Breast epithelium (tissue), 3 donors: ENCODE measurements at regions not wholly inside any gene's neighbourhood (a gene's known extent, or its start where the extent isn't known, plus 50 kb on each side); places are given as distances from the start of the nearest gene placed in this dataset.

Experiments
- CTCF ChIP-seq, 3 donors: fragments of 450-650 bp; IDR thresholded peaks; one replicate each; pipeline ENCODE4 v1.5.1; 2016 to 2017; ENCODE audit warnings: antibody characterized with exemption in 3 of 3, mild to moderate bottlenecking in 3 of 3, moderate library complexity in 3 of 3
- POLR2A ChIP-seq: fragments of 450-650 bp; IDR thresholded peaks from one replicate; pipeline ENCODE4 v1.6.1; 2016; ENCODE audit warnings: antibody characterized with exemption, mild to moderate bottlenecking, moderate library complexity
- POLR2AphosphoS5 ChIP-seq, 3 donors: sonication (generic); formaldehyde crosslinking; IDR thresholded peaks; one replicate each; pipeline ENCODE4 v1.6.1; 2017; ENCODE audit warnings: antibody characterized with exemption in 3 of 3

- TF ChIP-seq CTCF (IDR thresholded peaks at IDR 0.05) (no peak), POLR2AphosphoS5 (IDR thresholded peaks at IDR 0.05) (no peak), POLR2A (no peak)
Measured at GRCh38 chr5:15021266-15022046, 149.9 kb upstream of the ANKH start.
